Osteoblast (primary cell): ENCODE measurements at regions not wholly inside any gene's neighbourhood (a gene's known extent, or its start where the extent isn't known, plus 50 kb on each side); places are given as distances from the start of the nearest gene placed in this dataset.
A peak's percentile ranks its signal among the peaks of the same experiment; 100 is the strongest.

Source experiments
- DNase-seq: peaks from one replicate; pipeline ENCODE4 v3.0.0; 2011; ENCODE audit warnings: low spot score, mixed read lengths; ENCODE audit not compliant: insufficient read length; ENCODE audit errors: missing footprints
- H2AFZ ChIP-seq: 2 replicates; pipeline ENCODE4 v1.6.0; 2011; ENCODE audit warnings: mild to moderate bottlenecking, low read length
- H3K27ac ChIP-seq: 2 replicates; pipeline ENCODE4 v1.5.1; 2011; ENCODE audit warnings: mild to moderate bottlenecking, low read depth, low read length, moderate library complexity
- H3K27me3 ChIP-seq: 2 replicates; pipeline ENCODE4 v1.6.0; 2012; ENCODE audit warnings: mild to moderate bottlenecking, control low read depth, inconsistent platforms, low read length, moderate library complexity; ENCODE audit not compliant: insufficient read depth
- H3K36me3 ChIP-seq: 2 replicates; pipeline ENCODE4 v1.5.1; 2011; ENCODE audit warnings: mild to moderate bottlenecking, low read length, control low read depth, moderate library complexity; ENCODE audit not compliant: insufficient read depth
- H3K4me1 ChIP-seq: 2 replicates; pipeline ENCODE4 v1.5.1; 2011; ENCODE audit warnings: mild to moderate bottlenecking, low read length, control low read depth, moderate library complexity; ENCODE audit not compliant: insufficient read depth
- H3K4me2 ChIP-seq: 2 replicates; pipeline ENCODE4 v1.6.0; 2011; ENCODE audit warnings: mild to moderate bottlenecking, low read length; ENCODE audit not compliant: insufficient read depth
- H3K4me3 ChIP-seq: fragments of 200-600 bp; sonication (generic); 3 replicates; pipeline ENCODE4 v1.5.1; 2012; ENCODE audit warnings: mild to moderate bottlenecking, low read length, inconsistent platforms; ENCODE audit not compliant: insufficient read depth
- H3K79me2 ChIP-seq: 2 replicates; pipeline ENCODE4 v1.6.0; 2012; ENCODE audit warnings: mild to moderate bottlenecking, low read length, control low read depth, inconsistent platforms; ENCODE audit not compliant: insufficient read depth
- H3K9me3 ChIP-seq: 2 replicates; pipeline ENCODE4 v1.5.1; 2011; ENCODE audit warnings: low read depth, low read length, control low read depth
- H4K20me1 ChIP-seq: 2 replicates; pipeline ENCODE4 v1.6.0; 2012; ENCODE audit warnings: mild to moderate bottlenecking, low read length, control low read depth; ENCODE audit not compliant: insufficient read depth
- CTCF ChIP-seq: IDR thresholded peaks from 2 replicates; pipeline ENCODE4 v1.5.1; 2011; ENCODE audit warnings: mild to moderate bottlenecking, low read depth, low read length, moderate library complexity; ENCODE audit errors: extremely low read depth

- no peak overlapping the region for H3K4me3 ChIP-seq
These were observed 127.7 kb upstream of the MYOCD start for GRCh38 chr17:12538003-12538402.

GRCh38 chr17:12545877-12546513, 119.7 kb upstream of the MYOCD start:
- DNase-seq: no peak
- Histone ChIP-seq H4K20me1 (no peaks in the 10 kb centered on the region), H3K4me3 (no peak overlapping the region), H3K36me3 (no peaks in the 10 kb centered on the region), H3K27ac (no peak overlapping the region), H3K4me1 (peaks cover 10% of the 10 kb centered on the region), H3K27me3 (no peaks in the 10 kb centered on the region), H3K79me2 (no peaks in the 10 kb centered on the region), H3K9me3 (no peaks in the 10 kb centered on the region), H2AFZ (no peak overlapping the region), H3K4me2 (no peak overlapping the region)
- peak; percentile 85 for TF ChIP-seq CTCF

More at GRCh38 chr17:12538003-12538402, 127.7 kb upstream of the MYOCD start:
- Histone ChIP-seq H2AFZ (no peak overlapping the region), H3K4me2 (no peak overlapping the region), H4K20me1 (no peaks in the 10 kb centered on the region), H3K9me3 (no peaks in the 10 kb centered on the region), H3K79me2 (no peaks in the 10 kb centered on the region), H3K36me3 (no peaks in the 10 kb centered on the region), H3K27me3 (no peaks in the 10 kb centered on the region), H3K27ac (no peak overlapping the region), H3K4me1 (no peaks in the 10 kb centered on the region)
- DNase-seq: no peak
- TF ChIP-seq CTCF: no peak

GRCh38 chr17:12546983-12547382, 118.7 kb upstream of the MYOCD start:
- Histone ChIP-seq H3K4me2 (no peak overlapping the region), H3K36me3 (no peaks in the 10 kb centered on the region), H3K4me3 (no peak overlapping the region), H3K4me1 (peaks cover 10% of the 10 kb centered on the region), H2AFZ (no peak overlapping the region), H3K27me3 (no peaks in the 10 kb centered on the region), H4K20me1 (no peaks in the 10 kb centered on the region), H3K9me3 (no peaks in the 10 kb centered on the region), H3K79me2 (no peaks in the 10 kb centered on the region), H3K27ac (no peak overlapping the region)
- no peak for TF ChIP-seq CTCF
- DNase-seq: no peak

DNA sequence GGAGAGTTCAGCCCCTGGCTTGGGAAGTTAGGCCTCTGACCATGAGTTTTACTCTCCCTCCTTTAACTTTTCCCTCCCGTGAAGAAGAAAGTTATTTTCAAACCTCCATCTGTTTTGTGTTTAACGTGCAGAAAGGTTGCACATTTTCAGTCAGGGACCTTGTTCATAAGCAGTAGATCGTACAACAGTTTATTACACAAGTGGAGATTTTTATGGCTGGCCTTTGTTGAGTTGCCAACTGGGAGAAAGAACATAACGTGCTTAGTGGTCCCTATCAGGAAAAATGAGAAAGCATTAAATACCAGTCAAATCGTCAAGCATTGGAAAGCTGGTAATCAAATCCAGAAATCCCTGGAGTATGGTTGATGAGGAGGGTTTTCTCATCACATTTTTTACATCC, 117.9 kb upstream of the MYOCD start:
- H3K4me2 ChIP-seq: no peak overlapping the region
- no peak for DNase-seq
- H3K27ac ChIP-seq: no peak overlapping the region
- no peak overlapping the region for H3K4me3 ChIP-seq
- no peaks in the 10 kb centered on the region for H4K20me1 ChIP-seq
- H2AFZ ChIP-seq: no peak overlapping the region
- H3K4me1 ChIP-seq: peaks cover 10% of the 10 kb centered on the region
- no peaks in the 10 kb centered on the region for H3K79me2 ChIP-seq
- H3K36me3 ChIP-seq: no peaks in the 10 kb centered on the region
- no peaks in the 10 kb centered on the region for H3K27me3 ChIP-seq
- no peaks in the 10 kb centered on the region for H3K9me3 ChIP-seq
- TF ChIP-seq CTCF: no peak
